Mesendoderm (in vitro differentiated cells): ENCODE measurements at regions not wholly inside any gene's neighbourhood (a gene's known extent, or its start where the extent isn't known, plus 50 kb on each side); places are given as distances from the start of the nearest gene placed in this dataset.

ENCODE experiments used
- DNase-seq: peaks from one replicate; pipeline ENCODE4 v3.0.0; 2013
- H2AK5ac ChIP-seq: 2 replicates; pipeline ENCODE4 v1.6.1; 2013; ENCODE audit warnings: low read length, inconsistent platforms
- H2BK120ac ChIP-seq: 2 replicates; pipeline ENCODE4 v1.6.1; 2013; ENCODE audit warnings: low read depth, mild to moderate bottlenecking, low read length, moderate library complexity, mixed read lengths
- H2BK15ac ChIP-seq: replicated peaks from 2 replicates; pipeline ENCODE4 v1.6.1; 2013; ENCODE audit warnings: low read depth, mild to moderate bottlenecking, moderate library complexity
- H2BK5ac ChIP-seq: 2 replicates; pipeline ENCODE4 v1.6.1; 2013; ENCODE audit warnings: low read length, inconsistent platforms
- H3K18ac ChIP-seq: 2 replicates; pipeline ENCODE4 v1.6.1; 2013; ENCODE audit warnings: mild to moderate bottlenecking, low read length, mixed read lengths
- H3K23ac ChIP-seq: one replicate; pipeline ENCODE4 v1.6.1; 2013; ENCODE audit warnings: low read length
- H3K27ac ChIP-seq: 2 replicates; pipeline ENCODE4 v1.5.1; 2013; ENCODE audit warnings: low read depth, mild to moderate bottlenecking, inconsistent platforms, low read length, moderate library complexity
- H3K27me3 ChIP-seq: 2 replicates; pipeline ENCODE4 v1.6.1; 2013; ENCODE audit warnings: low read length, control low read depth, mild to moderate bottlenecking, inconsistent platforms; ENCODE audit not compliant: insufficient read depth, poor library complexity
- H3K36me3 ChIP-seq: 2 replicates; pipeline ENCODE4 v1.6.1; 2013; ENCODE audit warnings: low read length, inconsistent platforms; ENCODE audit not compliant: control insufficient read depth, insufficient read depth
- H3K4ac ChIP-seq: one replicate; pipeline ENCODE4 v1.6.1; 2013; ENCODE audit warnings: low read depth, mild to moderate bottlenecking, low read length, moderate library complexity
- H3K4me1 ChIP-seq: 2 replicates; pipeline ENCODE4 v1.6.1; 2013; ENCODE audit warnings: low read depth, low read length, inconsistent platforms; ENCODE audit not compliant: control insufficient read depth
- H3K4me2 ChIP-seq: 2 replicates; pipeline ENCODE4 v1.6.1; 2013; ENCODE audit warnings: low read length
- H3K4me3 ChIP-seq: 2 replicates; pipeline ENCODE4 v1.5.1; 2013; ENCODE audit warnings: mild to moderate bottlenecking, low read length
- H3K56ac ChIP-seq: one replicate; pipeline ENCODE4 v1.6.1; 2013; ENCODE audit warnings: low read length
- H3K79me1 ChIP-seq: 2 replicates; pipeline ENCODE4 v1.6.1; 2013; ENCODE audit warnings: low read length, inconsistent platforms
- H3K79me2 ChIP-seq: 2 replicates; pipeline ENCODE4 v1.6.1; 2013; ENCODE audit warnings: mild to moderate bottlenecking, low read length; ENCODE audit not compliant: control insufficient read depth, insufficient read depth
- H3K9ac ChIP-seq: 2 replicates; pipeline ENCODE4 v1.6.1; 2013; ENCODE audit warnings: low read length, inconsistent platforms
- H4K5ac ChIP-seq: one replicate; pipeline ENCODE4 v1.6.1; 2013; ENCODE audit warnings: low read length
- H4K8ac ChIP-seq: one replicate; pipeline ENCODE4 v1.6.1; 2013; ENCODE audit warnings: low read depth, mild to moderate bottlenecking, control low read depth, low read length, moderate library complexity
- WGBS: extraction: QIAGEN DNeasy Blood & Tissue Kit; methylation state at CpG from one replicate; pipeline ENCODE4 v1.1.7; 2013; ENCODE audit warnings: low lambda C conversion rate, missing lambda C conversion rate; ENCODE audit not compliant: insufficient coverage; ENCODE audit errors: extremely low coverage; 5-methylcytosine and 5-hydroxymethylcytosine counted together

DNA sequence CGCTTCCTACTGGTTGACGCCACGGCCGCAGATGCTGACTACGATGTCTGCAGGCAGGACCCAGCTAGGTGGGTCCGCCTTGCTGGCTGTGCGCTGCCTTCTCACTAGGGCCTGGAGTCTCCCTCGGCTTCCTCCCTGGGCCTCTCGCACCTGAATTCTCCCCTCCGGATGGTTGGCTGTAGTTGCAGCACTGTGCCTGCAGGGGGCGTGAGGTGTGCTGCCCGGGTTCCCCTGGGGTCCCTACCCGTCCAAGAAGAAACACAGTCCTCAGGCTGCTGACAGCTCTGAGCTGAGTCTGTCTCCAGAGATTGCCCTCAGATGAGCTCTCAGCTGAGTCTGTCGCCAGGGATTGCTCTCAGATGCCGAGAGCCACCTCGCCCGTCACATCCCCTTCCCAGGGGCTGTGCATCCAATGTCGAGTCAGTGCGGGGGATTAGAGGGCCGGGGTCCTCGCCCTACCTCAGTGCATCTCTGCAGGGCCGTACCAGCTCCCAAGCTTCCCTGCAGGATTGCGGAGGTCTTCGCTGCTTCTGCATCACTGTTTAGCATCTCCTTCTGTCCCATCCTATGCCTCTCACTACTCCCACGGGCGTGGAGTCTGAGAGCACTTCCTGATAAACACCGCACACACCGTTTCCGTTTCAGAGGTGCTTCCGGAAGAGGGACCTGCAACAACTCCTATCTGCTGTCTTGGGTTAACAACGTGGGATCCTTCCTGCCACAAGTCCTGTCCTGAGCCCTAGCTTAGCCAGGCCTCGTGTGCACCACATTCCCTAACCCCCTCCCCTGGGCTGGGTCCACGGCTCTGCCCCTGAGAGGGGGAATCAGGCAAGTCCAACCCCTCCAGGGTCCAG lies 196.9 kb downstream of the CSNK2A3 start:
- H3K9ac ChIP-seq, result no peak overlapping the region
- H2BK15ac ChIP-seq, result no peak overlapping the region
- H2BK5ac ChIP-seq, result no peak overlapping the region
- WGBS, result no CpG with 5 or more reads among the region's 33 CpGs
- no peak overlapping the region for H3K4me3 ChIP-seq
- no peaks in the 10 kb centered on the region for H3K27me3 ChIP-seq
- H3K79me2 ChIP-seq, result no peaks in the 10 kb centered on the region
- H3K56ac ChIP-seq, result no peak overlapping the region
- H3K18ac ChIP-seq, result no peak overlapping the region
- no peaks in the 10 kb centered on the region for H3K36me3 ChIP-seq
- H2BK120ac ChIP-seq, result no peak overlapping the region
- no peaks in the 10 kb centered on the region for H3K4me1 ChIP-seq
- H4K5ac ChIP-seq, result no peak overlapping the region
- DNase-seq, result peak; percentile 75
- H3K27ac ChIP-seq, result no peak overlapping the region
- no peak overlapping the region for H3K23ac ChIP-seq
- no peak overlapping the region for H3K4ac ChIP-seq
- H3K79me1 ChIP-seq, result no peaks in the 10 kb centered on the region
- H3K4me2 ChIP-seq, result no peak overlapping the region
- H2AK5ac ChIP-seq, result no peak overlapping the region
- no peak overlapping the region for H4K8ac ChIP-seq

DNA sequence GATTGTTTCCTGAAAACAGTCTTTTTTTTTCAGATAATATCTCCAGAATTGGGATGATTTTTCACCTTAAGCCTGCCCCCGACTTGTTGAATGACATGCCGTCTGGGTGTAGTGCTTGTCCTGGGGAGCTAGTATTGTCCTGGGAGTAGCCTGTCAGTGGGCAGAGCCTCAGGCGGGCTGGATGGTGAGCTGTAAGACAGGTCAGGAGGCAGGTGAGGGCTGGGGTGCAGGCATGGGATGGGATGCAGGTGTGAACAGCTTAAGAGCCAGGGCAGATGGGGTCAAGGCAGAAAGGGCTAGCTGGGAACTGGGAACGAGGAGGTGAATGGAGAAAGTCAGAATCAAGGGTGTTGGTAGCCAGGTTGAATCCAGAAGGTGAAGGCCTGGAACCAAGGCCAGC lies 200.2 kb downstream of the CSNK2A3 start:
- Histone ChIP-seq H2AK5ac (no peak overlapping the region), H3K18ac (no peak overlapping the region), H3K4ac (no peak overlapping the region), H2BK15ac (no peak overlapping the region), H3K4me2 (no peak overlapping the region), H2BK120ac (no peak overlapping the region), H3K9ac (no peak overlapping the region), H3K79me1 (no peaks in the 10 kb centered on the region), H2BK5ac (no peak overlapping the region), H3K79me2 (no peaks in the 10 kb centered on the region), H3K4me1 (no peaks in the 10 kb centered on the region), H3K56ac (no peak overlapping the region), H4K8ac (no peak overlapping the region), H3K36me3 (no peaks in the 10 kb centered on the region), H3K23ac (no peak overlapping the region), H4K5ac (no peak overlapping the region), H3K27ac (no peak overlapping the region), H3K27me3 (no peaks in the 10 kb centered on the region), H3K4me3 (no peak overlapping the region)
- no peak for DNase-seq
- no CpG with 5 or more reads among the region's 4 CpGs for WGBS

DNA sequence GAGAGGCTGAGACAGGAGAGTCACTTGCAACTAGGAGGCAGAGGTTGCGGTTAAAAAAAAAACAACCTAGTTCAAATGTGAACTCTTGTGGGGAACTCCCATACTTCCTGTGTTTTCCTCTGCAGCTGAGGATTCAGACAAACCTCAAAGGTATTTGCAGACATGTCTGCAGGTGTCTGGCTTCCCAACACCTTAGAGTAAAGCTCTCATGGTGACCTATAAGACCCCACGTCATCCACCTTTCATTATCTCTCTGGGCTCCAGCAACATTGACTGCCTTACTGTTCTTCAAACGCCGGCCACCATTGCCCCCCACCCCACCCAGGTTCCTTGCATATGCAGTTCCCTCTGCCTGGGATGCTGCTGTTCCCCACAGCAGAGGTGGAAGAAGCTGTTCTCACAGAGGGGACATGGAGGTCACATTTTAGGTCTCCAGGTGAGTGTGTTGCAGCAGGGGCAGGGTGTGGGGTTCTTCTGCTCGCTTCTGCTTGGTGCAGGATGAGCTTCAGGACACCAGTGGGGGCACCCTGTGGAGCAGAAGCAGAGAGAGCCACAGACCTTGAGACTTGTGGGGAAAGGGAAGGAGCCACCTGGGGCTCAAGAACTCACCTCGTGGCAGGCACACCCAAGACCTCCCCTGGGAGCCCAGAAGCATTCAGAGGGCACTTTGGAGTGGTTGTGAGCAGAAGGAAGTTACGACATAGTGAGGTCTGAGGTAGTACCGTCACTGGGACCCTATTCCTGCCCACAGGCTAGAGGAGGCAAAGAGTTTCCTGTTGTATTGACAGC lies 203.2 kb downstream of the CSNK2A3 start:
- Histone ChIP-seq H2BK15ac (no peak overlapping the region), H3K9ac (no peak overlapping the region), H3K79me2 (no peaks in the 10 kb centered on the region), H3K56ac (no peak overlapping the region), H3K79me1 (no peaks in the 10 kb centered on the region), H3K18ac (no peak overlapping the region), H4K5ac (no peak overlapping the region), H3K4me1 (no peaks in the 10 kb centered on the region), H3K27ac (no peak overlapping the region), H3K23ac (no peak overlapping the region), H3K4me3 (no peak overlapping the region), H2BK5ac (no peak overlapping the region), H4K8ac (no peak overlapping the region), H2AK5ac (no peak overlapping the region), H3K4ac (no peak overlapping the region), H3K27me3 (no peaks in the 10 kb centered on the region), H2BK120ac (no peak overlapping the region), H3K36me3 (no peaks in the 10 kb centered on the region), H3K4me2 (no peak overlapping the region)
- WGBS, result no CpG with 5 or more reads among the region's 8 CpGs
- no peak for DNase-seq

DNA sequence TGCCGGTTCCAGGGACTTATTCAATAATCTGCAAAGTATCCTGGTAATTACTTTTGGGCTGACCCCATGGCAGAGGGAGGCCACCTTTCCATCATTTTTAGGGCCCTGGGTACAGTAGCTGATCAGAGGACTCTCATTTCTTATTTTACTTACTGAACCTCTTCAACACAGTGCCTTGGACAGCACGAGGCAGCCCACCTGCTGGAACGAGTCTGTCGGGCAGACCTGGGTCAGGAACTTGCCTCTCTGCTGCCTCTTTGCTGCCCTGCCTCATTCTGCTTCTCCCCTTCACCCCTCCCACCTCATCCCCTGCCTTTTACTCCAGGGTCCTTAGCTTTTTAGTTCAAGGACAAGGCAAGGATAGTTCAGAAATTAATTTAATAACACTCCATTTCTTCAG lies 204.5 kb downstream of the CSNK2A3 start:
- H4K8ac ChIP-seq, result no peak overlapping the region
- peak; percentile 18 for DNase-seq

DNA sequence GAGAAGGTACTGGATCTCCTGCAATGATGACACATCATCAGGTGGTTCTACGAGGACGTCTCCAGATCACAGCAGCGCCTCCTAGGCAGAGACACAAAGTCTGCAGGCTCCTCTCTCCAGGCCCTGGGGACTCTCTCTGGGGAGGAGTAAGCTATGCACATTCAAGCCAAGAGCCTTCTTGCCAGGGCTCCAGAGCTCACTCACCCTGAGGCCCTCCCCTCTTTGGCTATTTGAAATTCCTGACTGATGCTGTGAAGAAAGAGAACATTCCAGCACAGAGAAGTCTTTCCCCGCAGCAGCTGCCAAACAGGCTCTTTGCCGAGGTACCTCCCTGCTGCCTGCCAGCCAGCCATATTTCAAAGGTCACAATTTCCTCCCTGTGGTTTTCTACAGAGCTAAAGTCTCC lies 204.9 kb downstream of the CSNK2A3 start:
- peak; percentile 99 for DNase-seq
- H3K4me3 ChIP-seq, result no peak overlapping the region
- H3K4me2 ChIP-seq, result no peak overlapping the region
- no peak overlapping the region for H2BK15ac ChIP-seq
- H3K56ac ChIP-seq, result no peak overlapping the region
- H3K9ac ChIP-seq, result no peak overlapping the region
- no peak overlapping the region for H3K23ac ChIP-seq
- no peak overlapping the region for H4K5ac ChIP-seq
- no peak overlapping the region for H4K8ac ChIP-seq
- H3K4ac ChIP-seq, result no peak overlapping the region
- no peak overlapping the region for H3K27ac ChIP-seq
- no peaks in the 10 kb centered on the region for H3K79me1 ChIP-seq
- H2BK5ac ChIP-seq, result no peak overlapping the region
- H3K4me1 ChIP-seq, result no peaks in the 10 kb centered on the region
- no peak overlapping the region for H2BK120ac ChIP-seq
- no CpG with 5 or more reads among the region's 5 CpGs for whole genome bisulfite sequencing
- H3K27me3 ChIP-seq, result no peaks in the 10 kb centered on the region
- H2AK5ac ChIP-seq, result no peak overlapping the region
- no peaks in the 10 kb centered on the region for H3K36me3 ChIP-seq
- H3K79me2 ChIP-seq, result no peaks in the 10 kb centered on the region
- H3K18ac ChIP-seq, result no peak overlapping the region

More for the DNA sequence above, 204.5 kb downstream of the CSNK2A3 start:
- WGBS, result no CpG with 5 or more reads among the region's 4 CpGs
- no peak overlapping the region for H3K23ac ChIP-seq
- no peak overlapping the region for H3K4ac ChIP-seq
- H3K79me2 ChIP-seq, result no peaks in the 10 kb centered on the region
- no peak overlapping the region for H3K18ac ChIP-seq
- H2BK15ac ChIP-seq, result no peak overlapping the region
- no peaks in the 10 kb centered on the region for H3K4me1 ChIP-seq
- no peak overlapping the region for H3K27ac ChIP-seq
- H3K36me3 ChIP-seq, result no peaks in the 10 kb centered on the region
- H4K5ac ChIP-seq, result no peak overlapping the region
- H3K27me3 ChIP-seq, result no peaks in the 10 kb centered on the region
- H2BK120ac ChIP-seq, result no peak overlapping the region
- no peak overlapping the region for H3K4me2 ChIP-seq
- H2AK5ac ChIP-seq, result no peak overlapping the region
- H3K56ac ChIP-seq, result peak overlapping the region; percentile 30
- no peak overlapping the region for H3K4me3 ChIP-seq
- H3K9ac ChIP-seq, result no peak overlapping the region
- H3K79me1 ChIP-seq, result no peaks in the 10 kb centered on the region
- no peak overlapping the region for H2BK5ac ChIP-seq
